ENCODE measurements at regions not wholly inside any gene's neighbourhood (a gene's known extent, or its start where the extent isn't known, plus 50 kb on each side); places are given as distances from the start of the nearest gene placed in this dataset.

DNA sequence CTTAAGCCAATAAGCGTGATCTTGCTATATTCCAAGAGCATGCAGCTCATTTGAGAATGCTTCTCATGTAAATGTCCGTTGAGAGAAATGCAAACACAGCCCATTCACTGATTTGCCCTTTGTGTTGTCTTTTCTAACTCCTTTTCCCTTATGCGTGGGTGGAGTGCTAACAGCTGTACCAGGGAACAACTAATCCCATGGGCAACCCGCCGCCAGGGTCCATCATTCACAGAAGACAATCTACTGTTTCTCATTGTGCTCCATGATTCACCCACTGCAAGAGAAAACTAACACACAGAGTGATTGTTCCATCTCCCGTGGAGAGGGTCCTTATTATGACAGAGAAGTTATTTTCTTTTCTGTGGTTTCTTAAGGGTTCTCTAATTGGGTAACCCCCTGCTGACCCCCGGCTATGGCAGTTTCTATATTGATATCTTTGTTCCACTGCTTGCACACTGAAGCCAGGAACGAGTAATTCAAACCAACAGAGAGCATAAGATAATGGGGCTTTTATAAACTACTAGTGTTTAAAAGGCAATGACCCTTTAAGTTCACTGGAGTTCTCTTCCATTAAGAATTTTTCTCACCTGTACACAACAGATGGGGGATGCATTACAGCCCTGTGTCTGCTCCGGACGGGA lies 298.7 kb downstream of the BAMBI start:
- DNase-seq (ENCODE audit: low read depth) = no peak
- no peak overlapping the region for H3K4me3 ChIP-seq (ENCODE audit: low read depth, low read length)
- TF ChIP-seq, protein P1, sequence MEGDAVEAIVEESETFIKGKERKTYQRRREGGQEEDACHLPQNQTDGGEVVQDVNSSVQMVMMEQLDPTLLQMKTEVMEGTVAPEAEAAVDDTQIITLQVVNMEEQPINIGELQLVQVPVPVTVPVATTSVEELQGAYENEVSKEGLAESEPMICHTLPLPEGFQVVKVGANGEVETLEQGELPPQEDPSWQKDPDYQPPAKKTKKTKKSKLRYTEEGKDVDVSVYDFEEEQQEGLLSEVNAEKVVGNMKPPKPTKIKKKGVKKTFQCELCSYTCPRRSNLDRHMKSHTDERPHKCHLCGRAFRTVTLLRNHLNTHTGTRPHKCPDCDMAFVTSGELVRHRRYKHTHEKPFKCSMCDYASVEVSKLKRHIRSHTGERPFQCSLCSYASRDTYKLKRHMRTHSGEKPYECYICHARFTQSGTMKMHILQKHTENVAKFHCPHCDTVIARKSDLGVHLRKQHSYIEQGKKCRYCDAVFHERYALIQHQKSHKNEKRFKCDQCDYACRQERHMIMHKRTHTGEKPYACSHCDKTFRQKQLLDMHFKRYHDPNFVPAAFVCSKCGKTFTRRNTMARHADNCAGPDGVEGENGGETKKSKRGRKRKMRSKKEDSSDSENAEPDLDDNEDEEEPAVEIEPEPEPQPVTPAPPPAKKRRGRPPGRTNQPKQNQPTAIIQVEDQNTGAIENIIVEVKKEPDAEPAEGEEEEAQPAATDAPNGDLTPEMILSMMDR (IDR thresholded peaks at IDR 0.05; ENCODE audit: low read depth, low read length, missing control alignments) = no peak

DNA sequence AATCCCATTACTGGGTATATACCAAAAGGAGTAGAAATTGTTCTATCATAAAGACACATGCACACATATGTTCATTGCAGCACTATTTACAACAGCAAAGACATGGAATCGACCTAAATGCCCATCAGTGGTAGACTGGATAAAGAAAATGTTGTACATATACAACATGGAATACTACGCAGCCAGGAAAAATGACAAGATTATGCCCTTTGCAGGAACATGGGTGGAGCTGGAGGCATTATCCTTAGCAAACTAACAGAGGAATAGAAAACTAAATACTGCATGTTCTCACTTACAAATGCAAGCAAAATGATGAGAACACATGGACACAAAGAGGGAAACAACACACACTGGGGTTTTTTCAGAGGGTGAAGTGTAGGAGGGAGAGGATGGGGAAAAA lies 300.2 kb downstream of the BAMBI start:
- TF ChIP-seq, protein P1 (IDR thresholded peaks at IDR 0.05; ENCODE audit: low read depth, low read length, missing control alignments) = no peak
- H3K4me3 ChIP-seq (ENCODE audit: low read depth, low read length) = no peak overlapping the region
- DNase-seq (ENCODE audit: low read depth) = no peak

DNA sequence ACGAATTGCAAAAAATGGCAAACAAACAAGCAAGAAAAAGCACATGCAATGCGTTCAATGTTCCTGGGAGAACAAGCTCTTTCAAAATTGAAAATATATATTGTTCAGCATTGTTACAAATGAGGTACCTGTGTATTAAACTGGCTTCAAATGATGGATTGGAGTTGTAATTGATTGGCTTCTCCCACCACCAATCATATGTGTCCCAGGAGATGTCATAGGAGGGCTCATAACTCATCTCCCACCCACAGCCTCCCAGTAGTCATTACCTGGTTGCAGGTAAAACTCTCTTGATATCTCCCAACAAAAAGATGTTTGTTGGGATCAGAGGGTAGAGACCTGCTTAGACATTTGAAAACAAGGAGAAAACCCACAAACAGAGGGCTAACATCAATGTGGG lies 302.9 kb downstream of the BAMBI start:
- TF ChIP-seq, protein P1 (IDR thresholded peaks at IDR 0.05; ENCODE audit: low read depth, low read length, missing control alignments) = no peak
- no peak for DNase-seq (ENCODE audit: low read depth)
- H3K4me3 ChIP-seq (ENCODE audit: low read depth, low read length) = no peak overlapping the region

DNA sequence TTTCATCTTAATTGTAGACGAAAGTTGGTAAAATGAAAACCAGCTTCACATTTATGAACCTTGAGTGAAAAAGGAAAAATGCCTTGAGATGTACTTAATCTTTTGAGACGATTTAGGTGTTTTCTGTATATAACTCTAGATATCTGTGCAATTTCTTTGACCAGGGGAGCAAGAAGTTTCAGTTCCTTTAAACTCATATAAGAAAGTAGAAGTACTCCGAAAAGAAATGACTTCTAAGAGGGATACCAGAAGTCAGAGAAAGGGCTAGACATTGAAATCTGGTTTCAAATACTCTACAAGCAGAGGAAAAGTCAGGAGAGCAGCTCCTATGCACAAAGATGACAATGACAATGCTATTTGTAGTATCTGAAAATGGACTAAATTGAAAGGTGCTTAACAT lies 303.7 kb downstream of the BAMBI start:
- TF ChIP-seq, protein P1 (IDR thresholded peaks at IDR 0.05; ENCODE audit: low read depth, low read length, missing control alignments) = no peak
- no peak overlapping the region for H3K4me3 ChIP-seq (ENCODE audit: low read depth, low read length)
- DNase-seq (ENCODE audit: low read depth) = no peak

DNA sequence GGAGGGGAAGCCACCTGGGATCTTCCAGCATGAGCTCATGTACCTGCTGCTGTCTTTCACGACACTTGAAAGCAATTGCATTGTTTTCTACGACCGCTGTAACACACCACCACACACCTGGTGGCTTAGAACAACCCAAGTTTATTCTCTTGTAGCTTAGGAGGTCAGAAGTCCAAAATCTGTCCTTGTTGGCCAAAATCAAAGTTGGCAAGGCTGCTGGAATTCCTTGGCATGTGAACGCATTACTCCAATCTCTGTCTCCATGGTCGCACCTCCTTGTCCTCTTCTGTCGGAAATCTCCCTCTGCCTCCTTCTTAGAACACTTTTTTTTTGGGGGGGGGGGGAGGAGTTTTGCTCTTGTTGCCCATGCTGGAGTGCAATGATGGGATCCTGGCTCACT lies 305.7 kb downstream of the BAMBI start:
- no peak for DNase-seq (ENCODE audit: low read depth)
- no peak overlapping the region for H3K4me3 ChIP-seq (ENCODE audit: low read depth, low read length)
- TF ChIP-seq, protein P1 (IDR thresholded peaks at IDR 0.05; ENCODE audit: low read depth, low read length, missing control alignments) = no peak

DNA sequence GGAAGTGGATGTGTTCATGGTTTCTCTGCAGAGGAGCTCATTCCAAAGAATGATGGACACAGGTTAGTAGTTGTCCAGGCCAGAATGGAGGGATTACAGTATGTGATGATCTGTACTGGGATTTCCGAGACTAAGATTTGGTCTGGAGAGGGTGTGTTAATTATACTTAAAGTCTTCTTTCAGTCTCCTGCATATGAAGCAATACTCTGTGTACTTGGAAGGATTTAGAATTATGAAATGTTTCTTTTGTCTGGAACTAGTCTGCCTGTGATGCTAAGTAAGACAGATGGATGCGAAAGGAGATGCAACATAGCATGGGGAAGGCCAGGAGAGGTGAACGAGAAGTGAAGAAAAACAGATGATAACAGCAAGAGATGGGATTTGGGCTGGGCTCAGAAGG lies 305.1 kb upstream of the LYZL1 start:
- no peak overlapping the region for H3K4me3 ChIP-seq (ENCODE audit: low read depth, low read length)
- no peak for DNase-seq (ENCODE audit: low read depth)
- TF ChIP-seq, protein P1 (IDR thresholded peaks at IDR 0.05; ENCODE audit: low read depth, low read length, missing control alignments) = no peak

DNA sequence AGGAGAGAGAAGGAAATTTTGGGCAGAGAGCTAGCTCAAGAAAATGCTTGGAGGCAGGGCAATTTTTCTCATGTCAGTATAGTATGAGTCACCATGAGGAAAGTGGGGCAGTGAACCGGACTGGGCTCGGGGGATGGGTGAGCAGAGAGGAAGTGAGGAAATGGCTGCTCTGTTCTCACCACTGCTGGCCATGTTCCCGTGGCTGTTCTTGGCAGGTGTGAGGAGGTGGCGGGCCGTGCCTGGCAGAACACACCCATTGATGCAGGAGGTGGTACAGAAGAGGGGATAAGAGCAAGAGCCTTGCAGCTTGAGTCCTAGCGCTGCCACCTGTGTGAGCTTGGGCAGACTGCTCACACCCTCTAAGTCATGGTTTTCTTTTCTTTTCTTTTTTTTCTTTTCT lies 304.4 kb upstream of the LYZL1 start:
- TF ChIP-seq, protein P1 (IDR thresholded peaks at IDR 0.05; ENCODE audit: low read depth, low read length, missing control alignments) = no peak
- no peak overlapping the region for H3K4me3 ChIP-seq (ENCODE audit: low read depth, low read length)
- no peak for DNase-seq (ENCODE audit: low read depth)
